Fibroblast of lung (primary cell): ENCODE measurements at regions not wholly inside any gene's neighbourhood (a gene's known extent, or its start where the extent isn't known, plus 50 kb on each side); places are given as distances from the start of the nearest gene placed in this dataset.

ENCODE experiments used
- DNase-seq, 2 donors: peaks; one replicate each; pipeline versions ENCODE4 v3.0.0 to v3.0.0-alpha.2; 2010; ENCODE audit warnings: low read depth in 2 of 2
- H2AFZ ChIP-seq: 2 replicates; pipeline ENCODE4 v1.5.1; 2012; ENCODE audit warnings: low read length, control low read depth, inconsistent platforms
- H3K27ac ChIP-seq: 2 replicates; pipeline ENCODE4 v1.5.1; 2011; ENCODE audit warnings: low read length, control low read depth; ENCODE audit not compliant: insufficient read depth
- H3K27me3 ChIP-seq: 2 replicates; pipeline ENCODE4 v1.5.1; 2011; ENCODE audit warnings: mild to moderate bottlenecking, low read length; ENCODE audit not compliant: control insufficient read depth, insufficient read depth
- H3K36me3 ChIP-seq: 2 replicates; pipeline ENCODE4 v1.5.1; 2011; ENCODE audit warnings: low read length; ENCODE audit not compliant: control insufficient read depth, insufficient read depth
- H3K4me1 ChIP-seq: 2 replicates; pipeline ENCODE4 v1.5.1; 2011; ENCODE audit warnings: low read length; ENCODE audit not compliant: control insufficient read depth, insufficient read depth; ENCODE audit errors: extremely low read depth
- H3K4me2 ChIP-seq: 2 replicates; pipeline ENCODE4 v1.5.1; 2011; ENCODE audit warnings: low read length, control low read depth; ENCODE audit not compliant: insufficient read depth; ENCODE audit errors: extremely low read depth
- H3K4me3 ChIP-seq, 4 experiments: fragments of 200-600 bp in 1 of 4; sonication (generic) in 1 of 4; replicated peaks in 1 of 4; 2 replicates each; pipeline ENCODE4 v1.5.1; 2011 to 2016; ENCODE audit warnings: low read length in 4 of 4, low read depth in 3 of 4, mild to moderate bottlenecking in 3 of 4, control low read depth in 2 of 4, inconsistent platforms in 1 of 4, mixed read lengths in 1 of 4; ENCODE audit not compliant: insufficient read depth in 1 of 4; ENCODE audit errors: control extremely low read depth in 1 of 4
- H3K79me2 ChIP-seq: 2 replicates; pipeline ENCODE4 v1.5.1; 2012; ENCODE audit warnings: mild to moderate bottlenecking, low read length, inconsistent platforms; ENCODE audit not compliant: control insufficient read depth, insufficient read depth
- H3K9ac ChIP-seq: 2 replicates; pipeline ENCODE4 v1.5.1; 2011; ENCODE audit warnings: mild to moderate bottlenecking, low read length, control low read depth; ENCODE audit not compliant: insufficient read depth
- H3K9me3 ChIP-seq: 2 replicates; pipeline ENCODE4 v1.5.1; 2012; ENCODE audit warnings: low read depth, low read length; ENCODE audit not compliant: control insufficient read depth, insufficient read depth
- H4K20me1 ChIP-seq: 2 replicates; pipeline ENCODE4 v1.5.1; 2011; ENCODE audit warnings: low read length; ENCODE audit not compliant: control insufficient read depth, insufficient read depth; ENCODE audit errors: extremely low read depth
- EZH2 ChIP-seq: IDR thresholded peaks from 2 replicates; pipeline ENCODE4 v1.5.1; 2012; ENCODE audit warnings: low read length, control low read depth, mild to moderate bottlenecking; ENCODE audit errors: missing control alignments
- TF ChIP-seq, protein P1 (sequence below), 2 donors: IDR thresholded peaks in 1 of 2; conservative IDR thresholded peaks in 1 of 2; 1 replicate in 1 of 2; 2 replicates in 1 of 2; pipeline ENCODE4 v1.5.1; 2011 to 2012; ENCODE audit warnings: low read length in 2 of 2, control low read depth in 1 of 2, inconsistent platforms in 1 of 2, low read depth in 1 of 2, mild to moderate bottlenecking in 1 of 2

DNA sequence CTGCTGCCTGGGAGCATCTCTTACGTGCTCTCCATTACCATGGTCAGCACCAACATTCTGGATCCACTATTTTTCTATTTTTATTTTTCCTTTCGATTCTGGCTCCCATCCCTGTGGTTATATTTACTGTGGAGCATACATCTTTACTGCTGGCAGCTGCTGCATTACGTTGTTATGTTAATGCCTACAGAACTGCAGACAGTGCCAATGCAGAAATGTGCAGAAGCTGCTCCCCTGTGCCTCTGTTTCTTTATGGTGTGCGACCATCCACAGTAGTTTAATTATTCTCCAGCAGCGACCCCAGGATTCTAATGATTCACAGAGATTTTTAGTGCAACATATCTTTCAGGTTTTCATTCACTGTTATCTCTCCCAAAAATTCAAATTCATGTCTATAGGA lies 911.7 kb upstream of the SLITRK6 start:
- Histone ChIP-seq H3K4me3 (peak overlapping the region in 1 of 4 experiments; percentile 1), H3K36me3 (no peaks in the 10 kb centered on the region), H3K4me2 (no peak overlapping the region), H3K27ac (no peak overlapping the region), H3K4me1 (no peaks in the 10 kb centered on the region), H3K27me3 (no peaks in the 10 kb centered on the region), H2AFZ (no peak overlapping the region), H3K9me3 (no peaks in the 10 kb centered on the region), H3K9ac (no peak overlapping the region), H4K20me1 (no peaks in the 10 kb centered on the region), H3K79me2 (no peaks in the 10 kb centered on the region)
- peak in 1 of 2 donors; percentile 9 for DNase-seq
- TF ChIP-seq, protein P1, sequence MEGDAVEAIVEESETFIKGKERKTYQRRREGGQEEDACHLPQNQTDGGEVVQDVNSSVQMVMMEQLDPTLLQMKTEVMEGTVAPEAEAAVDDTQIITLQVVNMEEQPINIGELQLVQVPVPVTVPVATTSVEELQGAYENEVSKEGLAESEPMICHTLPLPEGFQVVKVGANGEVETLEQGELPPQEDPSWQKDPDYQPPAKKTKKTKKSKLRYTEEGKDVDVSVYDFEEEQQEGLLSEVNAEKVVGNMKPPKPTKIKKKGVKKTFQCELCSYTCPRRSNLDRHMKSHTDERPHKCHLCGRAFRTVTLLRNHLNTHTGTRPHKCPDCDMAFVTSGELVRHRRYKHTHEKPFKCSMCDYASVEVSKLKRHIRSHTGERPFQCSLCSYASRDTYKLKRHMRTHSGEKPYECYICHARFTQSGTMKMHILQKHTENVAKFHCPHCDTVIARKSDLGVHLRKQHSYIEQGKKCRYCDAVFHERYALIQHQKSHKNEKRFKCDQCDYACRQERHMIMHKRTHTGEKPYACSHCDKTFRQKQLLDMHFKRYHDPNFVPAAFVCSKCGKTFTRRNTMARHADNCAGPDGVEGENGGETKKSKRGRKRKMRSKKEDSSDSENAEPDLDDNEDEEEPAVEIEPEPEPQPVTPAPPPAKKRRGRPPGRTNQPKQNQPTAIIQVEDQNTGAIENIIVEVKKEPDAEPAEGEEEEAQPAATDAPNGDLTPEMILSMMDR (conservative IDR thresholded peaks at IDR 0.05 in 1 of 2, IDR thresholded peaks at IDR 0.05 in 1 of 2; ENCODE audit: low read depth in 1 of 2, low read length in 2 of 2): no peak

DNA sequence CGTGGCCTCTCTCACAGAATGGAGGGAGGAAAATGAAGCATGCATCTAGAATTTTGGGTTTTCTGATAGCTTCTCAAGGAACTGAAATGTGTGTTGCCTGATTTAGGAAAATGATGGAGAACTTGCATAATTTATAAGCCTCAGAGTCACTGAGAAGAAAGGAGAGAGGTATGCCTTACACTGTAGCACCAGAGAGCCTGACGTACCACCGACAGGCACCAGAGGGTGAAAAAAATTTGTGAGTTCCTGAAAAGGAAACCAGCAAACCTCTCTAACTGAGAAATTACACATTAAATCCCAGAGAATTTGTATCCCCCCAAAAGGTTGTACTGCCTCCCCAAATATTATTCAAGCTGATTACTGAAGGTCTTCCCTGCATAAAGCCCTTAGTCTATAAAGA lies 915.3 kb upstream of the SLITRK6 start:
- TF ChIP-seq EZH2: no peak
- TF ChIP-seq, protein P1 (conservative IDR thresholded peaks at IDR 0.05 in 1 of 2, IDR thresholded peaks at IDR 0.05 in 1 of 2; ENCODE audit: low read depth in 1 of 2, low read length in 2 of 2): no peak
- DNase-seq: no peak

DNA sequence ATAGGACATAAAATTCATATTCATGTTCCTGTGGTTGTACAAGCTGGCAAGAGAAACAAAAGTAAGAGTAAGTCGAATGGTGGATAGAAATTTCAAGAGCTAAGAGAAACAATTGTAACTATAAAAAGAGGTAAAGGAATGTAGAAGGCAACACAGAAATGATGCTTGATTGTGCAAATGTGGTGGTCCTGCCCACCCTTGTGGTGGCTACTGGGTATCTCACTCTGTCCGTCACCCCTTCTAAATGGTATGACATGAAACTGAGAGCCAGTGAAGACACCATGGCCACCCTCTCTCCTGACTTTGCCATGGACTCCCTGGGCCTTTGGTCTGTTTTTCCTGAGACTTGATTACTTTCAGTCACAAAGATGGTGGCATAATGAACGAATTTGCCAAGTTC lies 925.9 kb upstream of the SLITRK6 start:
- H3K79me2 ChIP-seq: no peaks in the 10 kb centered on the region
- no peak overlapping the region for H3K27ac ChIP-seq
- no peaks in the 10 kb centered on the region for H3K9me3 ChIP-seq
- H3K27me3 ChIP-seq: no peaks in the 10 kb centered on the region
- no peak overlapping the region for H3K4me2 ChIP-seq
- no peak overlapping the region for H2AFZ ChIP-seq
- H4K20me1 ChIP-seq: no peaks in the 10 kb centered on the region
- no peaks in the 10 kb centered on the region for H3K4me1 ChIP-seq
- TF ChIP-seq, protein P1 (conservative IDR thresholded peaks at IDR 0.05 in 1 of 2, IDR thresholded peaks at IDR 0.05 in 1 of 2; ENCODE audit: low read depth in 1 of 2, low read length in 2 of 2): peak in 1 of 2 donors; percentile 6
- TF ChIP-seq EZH2: no peak
- no peaks in the 10 kb centered on the region for H3K36me3 ChIP-seq
- no peak overlapping the region for H3K9ac ChIP-seq
- H3K4me3 ChIP-seq: no peak overlapping the region
- peak in 1 of 2 donors; percentile 2 for DNase-seq

More for the DNA sequence above, 915.3 kb upstream of the SLITRK6 start:
- Histone ChIP-seq H3K9me3 (no peaks in the 10 kb centered on the region), H4K20me1 (no peaks in the 10 kb centered on the region), H3K27me3 (no peaks in the 10 kb centered on the region), H3K9ac (no peak overlapping the region), H3K36me3 (no peaks in the 10 kb centered on the region), H3K4me3 (no peak overlapping the region), H3K79me2 (no peaks in the 10 kb centered on the region), H2AFZ (no peak overlapping the region), H3K4me1 (no peaks in the 10 kb centered on the region), H3K27ac (no peak overlapping the region), H3K4me2 (no peak overlapping the region)
